ENCODE measurements at regions not wholly inside any gene's neighbourhood (a gene's known extent, or its start where the extent isn't known, plus 50 kb on each side); places are given as distances from the start of the nearest gene placed in this dataset.
A peak's percentile ranks its signal among the peaks of the same experiment; 100 is the strongest.
"Not testable (repeated sequence)": the region's sequence is repeated elsewhere in the genome, so short reads cannot be mapped to it uniquely, and the experiment has no call there.

DNA sequence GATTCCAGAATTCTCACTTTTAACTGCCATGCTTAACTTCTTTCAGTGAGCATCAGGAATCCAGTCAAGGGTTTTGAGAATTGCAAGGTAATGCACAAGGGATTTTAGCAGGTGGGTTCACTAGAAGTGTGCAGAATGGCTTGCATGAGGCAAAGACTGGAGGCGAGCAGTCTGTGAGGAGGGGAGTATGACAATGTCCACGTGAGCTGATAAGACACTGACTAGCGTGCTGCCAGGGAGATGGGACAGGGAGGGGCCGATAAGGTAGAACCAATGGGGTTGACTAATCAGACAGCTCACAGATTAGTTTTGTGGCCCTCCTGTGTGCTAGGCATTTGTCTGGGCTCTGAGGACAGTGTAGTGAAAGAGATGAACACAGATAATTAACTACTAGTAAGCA lies 102.0 kb upstream of the DAZL start:
- Histone ChIP-seq H3K27ac (ENCODE audit: low read depth) (no peak overlapping the region), H3K4me1 (ENCODE audit: insufficient read depth) (no peaks in the 10 kb centered on the region), H2AFZ (peak overlapping the region; percentile 69), H3K27me3 (ENCODE audit: insufficient read depth) (no peaks in the 10 kb centered on the region), H3F3A (replicated peaks; ENCODE audit: low read depth) (no peaks in the 10 kb centered on the region), H3K79me2 (replicated peaks; ENCODE audit: insufficient read depth) (no peaks in the 10 kb centered on the region), H4K20me1 (replicated peaks; ENCODE audit: insufficient read depth) (no peaks in the 10 kb centered on the region), H3K4me2 (no peak overlapping the region), H3K9me2 (ENCODE audit: insufficient read depth) (peaks cover 5% of the 10 kb centered on the region; the same call in 1 of the 2 replicates), H3K4me3 (no peak overlapping the region), H3K36me3 (ENCODE audit: insufficient read depth) (no peaks in the 10 kb centered on the region; the same call in 1 of the 2 replicates)
- Mint-ChIP-seq H3K27me3 (ENCODE audit: insufficient read depth, low read depth, poor library complexity) (peaks cover 2% of the 10 kb centered on the region), H3K36me3 (ENCODE audit: low read depth) (peaks cover 10% of the 10 kb centered on the region; the same call in 2 of the 3 replicates), H3K4me1 (no peaks in the 10 kb centered on the region), H3K9me3 (peaks cover 5% of the 10 kb centered on the region; the same call in 1 of the 3 replicates), H3K27ac (no peak overlapping the region), H3K4me3 (no peak overlapping the region)
- no peak for ATAC-seq
- TF ChIP-seq STAT1 (IDR thresholded peaks at IDR 0.05; ENCODE audit: unreplicated experiment) = no peak
- no peak for TF ChIP-seq JUNB (IDR thresholded peaks at IDR 0.05; ENCODE audit: unreplicated experiment)
- TF ChIP-seq EZH2 (IDR thresholded peaks at IDR 0.05; ENCODE audit: low read depth, unreplicated experiment) = no peak
- no peak for DNase-seq (ENCODE audit: low spot score)

DNA sequence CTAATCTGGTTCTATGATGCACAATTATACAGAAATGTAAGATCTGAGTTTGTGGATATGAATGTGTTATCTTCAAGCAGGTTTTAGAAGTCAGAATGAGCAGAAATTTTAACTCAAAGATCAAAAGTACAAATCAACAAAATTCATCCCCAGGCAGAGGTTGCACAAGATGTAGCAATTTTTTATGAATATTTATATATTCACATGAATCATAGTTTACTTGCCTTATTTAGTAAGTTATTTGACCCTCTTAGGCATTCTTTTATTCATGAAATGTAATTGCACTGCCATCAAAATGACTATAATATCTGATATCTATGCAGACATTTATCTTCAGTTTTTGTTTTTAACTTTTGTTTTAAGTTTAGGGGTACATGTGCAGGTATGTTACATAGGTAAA lies 103.1 kb upstream of the DAZL start:
- Mint-ChIP-seq H3K27ac (no peak overlapping the region), H3K4me3 (no peak overlapping the region), H3K36me3 (ENCODE audit: low read depth) (peaks cover 14% of the 10 kb centered on the region; the same call in 2 of the 3 replicates), H3K4me1 (no peaks in the 10 kb centered on the region), H3K27me3 (ENCODE audit: insufficient read depth, low read depth, poor library complexity) (peaks cover 2% of the 10 kb centered on the region), H3K9me3 (peaks cover 12% of the 10 kb centered on the region; the same call in 2 of the 3 replicates)
- H3K79me2 ChIP-seq (replicated peaks; ENCODE audit: insufficient read depth) = no peaks in the 10 kb centered on the region
- peaks cover 5% of the 10 kb centered on the region; the same call in 1 of the 2 replicates for H3K9me2 ChIP-seq (ENCODE audit: insufficient read depth)
- ATAC-seq = no peak
- no peak for DNase-seq (ENCODE audit: low spot score)
- no peak overlapping the region for H3K27ac ChIP-seq (ENCODE audit: low read depth)
- H3K36me3 ChIP-seq (ENCODE audit: insufficient read depth) = peaks cover 3% of the 10 kb centered on the region; the same call in 1 of the 2 replicates
- no peaks in the 10 kb centered on the region for H3K27me3 ChIP-seq (ENCODE audit: insufficient read depth)
- H2AFZ ChIP-seq = no peak overlapping the region
- no peak overlapping the region for H3K4me3 ChIP-seq
- TF ChIP-seq, protein P1, sequence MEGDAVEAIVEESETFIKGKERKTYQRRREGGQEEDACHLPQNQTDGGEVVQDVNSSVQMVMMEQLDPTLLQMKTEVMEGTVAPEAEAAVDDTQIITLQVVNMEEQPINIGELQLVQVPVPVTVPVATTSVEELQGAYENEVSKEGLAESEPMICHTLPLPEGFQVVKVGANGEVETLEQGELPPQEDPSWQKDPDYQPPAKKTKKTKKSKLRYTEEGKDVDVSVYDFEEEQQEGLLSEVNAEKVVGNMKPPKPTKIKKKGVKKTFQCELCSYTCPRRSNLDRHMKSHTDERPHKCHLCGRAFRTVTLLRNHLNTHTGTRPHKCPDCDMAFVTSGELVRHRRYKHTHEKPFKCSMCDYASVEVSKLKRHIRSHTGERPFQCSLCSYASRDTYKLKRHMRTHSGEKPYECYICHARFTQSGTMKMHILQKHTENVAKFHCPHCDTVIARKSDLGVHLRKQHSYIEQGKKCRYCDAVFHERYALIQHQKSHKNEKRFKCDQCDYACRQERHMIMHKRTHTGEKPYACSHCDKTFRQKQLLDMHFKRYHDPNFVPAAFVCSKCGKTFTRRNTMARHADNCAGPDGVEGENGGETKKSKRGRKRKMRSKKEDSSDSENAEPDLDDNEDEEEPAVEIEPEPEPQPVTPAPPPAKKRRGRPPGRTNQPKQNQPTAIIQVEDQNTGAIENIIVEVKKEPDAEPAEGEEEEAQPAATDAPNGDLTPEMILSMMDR (conservative IDR thresholded peaks at IDR 0.05; ENCODE audit: low read depth in 2 of 2) = no peak
- no peak for TF ChIP-seq POLR2AphosphoS5 (IDR thresholded peaks at IDR 0.05; ENCODE audit: low read depth)
- H3K4me2 ChIP-seq = no peak overlapping the region
- no peaks in the 10 kb centered on the region for H3K4me1 ChIP-seq (ENCODE audit: insufficient read depth)
- H3F3A ChIP-seq (replicated peaks; ENCODE audit: low read depth) = no peaks in the 10 kb centered on the region
- no peaks in the 10 kb centered on the region for H4K20me1 ChIP-seq (replicated peaks; ENCODE audit: insufficient read depth)

DNA sequence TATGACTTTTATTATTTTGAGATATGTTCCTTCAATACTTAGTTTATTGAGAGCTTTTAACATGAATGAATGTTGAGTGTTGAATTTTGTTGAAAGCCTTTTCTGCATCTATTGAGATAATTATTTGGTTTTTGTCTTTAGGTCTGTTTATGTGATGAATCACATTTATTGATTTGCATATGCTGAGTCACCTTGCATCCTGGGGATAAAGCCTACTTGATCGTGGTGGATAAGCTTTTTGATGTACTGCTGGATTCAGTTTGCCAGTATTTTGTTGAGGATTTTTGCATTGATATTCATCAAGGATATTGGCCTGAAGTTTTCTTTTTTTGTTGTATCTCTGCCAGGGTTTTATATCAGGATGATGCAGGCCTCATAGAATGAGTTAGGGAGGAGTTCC lies 106.5 kb upstream of the DAZL start:
- peaks cover 23% of the 10 kb centered on the region for H3K36me3 Mint-ChIP-seq (ENCODE audit: low read depth)
- not testable (repeated sequence) for H3K4me1 Mint-ChIP-seq; H3K27ac Mint-ChIP-seq; H3K27me3 ChIP-seq (ENCODE audit: insufficient read depth); H3F3A ChIP-seq (replicated peaks; ENCODE audit: low read depth); H2AFZ ChIP-seq; H3K36me3 ChIP-seq (ENCODE audit: insufficient read depth); H3K4me3 Mint-ChIP-seq; H3K4me1 ChIP-seq (ENCODE audit: insufficient read depth); H3K4me3 ChIP-seq; H3K4me2 ChIP-seq; H3K27me3 Mint-ChIP-seq (ENCODE audit: insufficient read depth, low read depth, poor library complexity); H3K27ac ChIP-seq (ENCODE audit: low read depth); H3K79me2 ChIP-seq (replicated peaks; ENCODE audit: insufficient read depth); DNase-seq (ENCODE audit: low spot score); ATAC-seq; H4K20me1 ChIP-seq (replicated peaks; ENCODE audit: insufficient read depth)
- peaks cover 27% of the 10 kb centered on the region for H3K9me2 ChIP-seq (ENCODE audit: insufficient read depth)
- H3K9me3 Mint-ChIP-seq = peaks cover 25% of the 10 kb centered on the region

Measured in GM23338 (cell line).